Activated B cell treated with CpG ODN at 0.5 μM for 24 hours (primary cell): ENCODE measurements at regions not wholly inside any gene's neighbourhood (a gene's known extent, or its start where the extent isn't known, plus 50 kb on each side); places are given as distances from the start of the nearest gene placed in this dataset.

ENCODE experiments used
- ATAC-seq: fragments of 200-7000 bp; cut with Tn5 transposase; one replicate; pipeline ENCODE4 v1.10.0; 2021; ENCODE audit warnings: low read depth, mild to moderate bottlenecking, moderate library complexity
- CTCF ChIA-PET: fragments of 350-600 bp; sonication (Branson Sonifier 250); formaldehyde crosslinking; loops from one replicate; lab custom pipeline; 2021; ENCODE audit warnings: antibody characterized with exemption; lab: Charles Lee
- POLR2A ChIA-PET: fragments of 350-600 bp; sonication (Branson Sonifier 250); formaldehyde crosslinking; loops from one replicate; lab custom pipeline; 2021; ENCODE audit warnings: antibody characterized with exemption; lab: Charles Lee
- DNase-seq: peaks from one replicate; pipeline ENCODE4 v3.0.0; 2022
- H3K27ac Mint-ChIP-seq: one replicate; pipeline ENCODE4 v1.8.0; 2020; ENCODE audit warnings: mixed read lengths
- H3K27me3 Mint-ChIP-seq: one replicate; pipeline ENCODE4 v1.8.0; 2021; ENCODE audit warnings: mixed read lengths
- H3K36me3 Mint-ChIP-seq: one replicate; pipeline ENCODE4 v1.8.0; 2021; ENCODE audit warnings: low read depth, mixed read lengths
- H3K4me1 Mint-ChIP-seq: one replicate; pipeline ENCODE4 v1.8.0; 2021; ENCODE audit warnings: mixed read lengths
- H3K4me3 Mint-ChIP-seq: one replicate; pipeline ENCODE4 v1.8.0; 2020; ENCODE audit warnings: mild to moderate bottlenecking, mixed read lengths
- H3K9me3 Mint-ChIP-seq: one replicate; pipeline ENCODE4 v1.8.0; 2020; ENCODE audit warnings: mixed read lengths
- intact Hi-C: fragments of 100-400 bp; cut with micrococcal nuclease; formaldehyde crosslinking; loops from one replicate; pipeline ENCODE4 v1.15.1; 2024
- TF ChIP-seq, protein P1 (sequence below): fragments of 200-600 bp; IDR thresholded peaks from one replicate; pipeline ENCODE4 v1.8.0; 2022; ENCODE audit warnings: antibody characterized with exemption, mild to moderate bottlenecking

DNA sequence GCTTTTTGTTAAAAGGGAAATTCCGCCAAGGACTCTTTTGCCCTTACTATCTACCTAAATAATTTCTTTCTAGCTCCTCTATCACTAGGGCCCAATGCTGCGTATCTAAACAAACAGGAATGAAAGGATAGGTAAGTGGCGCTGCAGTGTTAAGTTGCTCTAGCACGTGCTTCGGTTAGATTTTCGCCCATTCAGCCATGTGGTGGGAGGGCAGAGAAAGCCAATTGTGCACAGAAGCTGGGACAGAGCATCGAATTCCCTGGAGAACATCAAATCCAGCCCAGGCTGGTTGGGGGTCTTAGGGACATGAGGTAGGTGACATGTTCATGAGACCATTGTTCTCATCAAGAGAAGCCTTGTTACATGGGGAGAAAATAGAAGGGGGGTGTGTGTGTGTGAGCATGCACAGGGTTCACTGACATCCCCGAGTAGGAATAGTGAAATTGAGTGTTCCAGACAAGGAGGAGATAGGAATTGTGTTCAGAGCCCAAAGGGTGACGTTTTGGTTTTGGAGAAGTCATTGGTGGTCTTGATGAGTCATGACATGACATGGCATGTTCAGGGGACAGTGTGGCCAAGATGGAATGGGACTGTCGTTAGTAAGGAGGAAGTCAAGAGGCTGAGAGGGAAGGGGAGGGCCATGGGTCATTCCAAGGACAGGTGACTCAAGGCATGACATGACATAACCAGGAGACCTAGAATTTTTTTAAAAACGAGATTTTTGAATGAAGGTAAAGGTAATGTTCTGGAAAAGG lies 107.1 kb downstream of the TLR5 start:
- H3K4me1 Mint-ChIP-seq: no peaks in the 10 kb centered on the region
- TF ChIP-seq, protein P1, sequence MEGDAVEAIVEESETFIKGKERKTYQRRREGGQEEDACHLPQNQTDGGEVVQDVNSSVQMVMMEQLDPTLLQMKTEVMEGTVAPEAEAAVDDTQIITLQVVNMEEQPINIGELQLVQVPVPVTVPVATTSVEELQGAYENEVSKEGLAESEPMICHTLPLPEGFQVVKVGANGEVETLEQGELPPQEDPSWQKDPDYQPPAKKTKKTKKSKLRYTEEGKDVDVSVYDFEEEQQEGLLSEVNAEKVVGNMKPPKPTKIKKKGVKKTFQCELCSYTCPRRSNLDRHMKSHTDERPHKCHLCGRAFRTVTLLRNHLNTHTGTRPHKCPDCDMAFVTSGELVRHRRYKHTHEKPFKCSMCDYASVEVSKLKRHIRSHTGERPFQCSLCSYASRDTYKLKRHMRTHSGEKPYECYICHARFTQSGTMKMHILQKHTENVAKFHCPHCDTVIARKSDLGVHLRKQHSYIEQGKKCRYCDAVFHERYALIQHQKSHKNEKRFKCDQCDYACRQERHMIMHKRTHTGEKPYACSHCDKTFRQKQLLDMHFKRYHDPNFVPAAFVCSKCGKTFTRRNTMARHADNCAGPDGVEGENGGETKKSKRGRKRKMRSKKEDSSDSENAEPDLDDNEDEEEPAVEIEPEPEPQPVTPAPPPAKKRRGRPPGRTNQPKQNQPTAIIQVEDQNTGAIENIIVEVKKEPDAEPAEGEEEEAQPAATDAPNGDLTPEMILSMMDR: no peak
- no peaks in the 10 kb centered on the region for H3K9me3 Mint-ChIP-seq
- ChIA-PET POLR2A (no interaction called here), CTCF (no interaction called here)
- ATAC-seq: no peak
- no peaks in the 10 kb centered on the region for H3K36me3 Mint-ChIP-seq
- no peak overlapping the region for H3K27ac Mint-ChIP-seq
- peaks cover 21% of the 10 kb centered on the region for H3K27me3 Mint-ChIP-seq
- DNase-seq: no peak
- no peak overlapping the region for H3K4me3 Mint-ChIP-seq
- intact Hi-C loops: no loop called here

- H3K27ac Mint-ChIP-seq: no peak overlapping the region
- CTCF ChIA-PET: no interaction called here
- intact Hi-C loops: no loop called here
These were observed 106.6 kb downstream of the TLR5 start for GRCh38 chr1:223036479-223036845.

DNA sequence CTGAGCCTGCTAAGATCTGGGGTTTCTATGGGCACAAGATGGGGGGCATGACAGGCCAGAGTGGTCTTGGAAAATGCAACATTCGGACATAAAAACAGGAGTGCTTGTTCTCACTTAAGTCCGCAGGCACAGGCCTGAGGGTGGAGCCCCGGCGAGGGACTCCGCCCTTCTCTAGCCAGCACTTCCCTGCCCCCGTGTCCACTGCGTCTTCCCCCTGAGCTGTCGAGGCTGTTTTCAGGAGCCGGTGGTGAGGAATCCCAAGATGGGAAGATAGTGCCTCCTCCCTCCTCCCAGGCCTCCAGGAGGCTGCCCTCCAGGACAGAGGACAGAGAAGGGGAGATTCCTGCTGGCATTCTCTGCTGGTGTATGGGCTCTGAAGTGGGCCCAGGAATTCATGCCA lies 105.2 kb downstream of the TLR5 start:
- Mint-ChIP-seq H3K36me3 (no peaks in the 10 kb centered on the region), H3K9me3 (no peaks in the 10 kb centered on the region), H3K27ac (no peak overlapping the region), H3K27me3 (peaks cover 21% of the 10 kb centered on the region), H3K4me1 (no peaks in the 10 kb centered on the region), H3K4me3 (no peak overlapping the region)
- TF ChIP-seq, protein P1: no peak
- CTCF ChIA-PET: no interaction called here
- DNase-seq: no peak
- intact Hi-C loops: no loop called here
- POLR2A ChIA-PET: no interaction called here
- no peak for ATAC-seq

More at GRCh38 chr1:223036479-223036845, 106.6 kb downstream of the TLR5 start:
- TF ChIP-seq, protein P1: no peak
- Mint-ChIP-seq H3K4me3 (no peak overlapping the region), H3K36me3 (no peaks in the 10 kb centered on the region), H3K9me3 (no peaks in the 10 kb centered on the region), H3K4me1 (no peaks in the 10 kb centered on the region), H3K27me3 (peaks cover 21% of the 10 kb centered on the region)
- no peak for ATAC-seq
- no peak for DNase-seq
- POLR2A ChIA-PET: no interaction called here

- ChIA-PET POLR2A (no interaction called here), CTCF (no interaction called here)
- no peak for DNase-seq
- no peaks in the 10 kb centered on the region for H3K36me3 Mint-ChIP-seq
- no peak overlapping the region for H3K27ac Mint-ChIP-seq
- TF ChIP-seq, protein P1: no peak
- intact Hi-C loops: no loop called here
- H3K4me3 Mint-ChIP-seq: no peak overlapping the region
- no peaks in the 10 kb centered on the region for H3K4me1 Mint-ChIP-seq
- no peak for ATAC-seq
- H3K27me3 Mint-ChIP-seq: peaks cover 21% of the 10 kb centered on the region
- no peaks in the 10 kb centered on the region for H3K9me3 Mint-ChIP-seq
These were observed 104.6 kb downstream of the TLR5 start for GRCh38 chr1:223038288-223039006.

DNA sequence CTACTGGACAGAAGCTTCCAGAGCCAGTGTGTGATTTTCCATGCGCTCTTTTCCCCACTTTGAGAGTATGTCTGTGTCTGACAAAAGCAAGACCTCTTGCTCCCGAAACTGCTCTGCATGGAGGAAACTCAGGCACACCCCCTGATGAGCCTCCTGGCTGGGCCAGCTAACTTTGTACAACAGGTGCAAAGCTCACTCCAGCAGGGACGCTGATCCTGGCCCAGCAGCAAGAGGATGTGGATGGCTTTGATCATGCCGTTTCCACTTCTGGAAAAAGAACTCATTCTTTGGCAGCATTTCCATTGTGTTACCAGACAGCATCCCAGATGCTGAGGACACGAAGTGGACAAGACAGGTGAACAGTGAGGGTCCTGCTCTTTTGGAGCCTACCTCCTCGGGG lies 103.1 kb downstream of the TLR5 start:
- peaks cover 2% of the 10 kb centered on the region for H3K9me3 Mint-ChIP-seq
- intact Hi-C loops: no loop called here

More for the DNA sequence above, 103.1 kb downstream of the TLR5 start:
- no peak for DNase-seq
- TF ChIP-seq, protein P1: no peak
- CTCF ChIA-PET: no interaction called here
- POLR2A ChIA-PET: no interaction called here
- Mint-ChIP-seq H3K27ac (no peak overlapping the region), H3K4me3 (no peak overlapping the region), H3K4me1 (no peaks in the 10 kb centered on the region), H3K27me3 (peaks cover 21% of the 10 kb centered on the region), H3K36me3 (no peaks in the 10 kb centered on the region)
- no peak for ATAC-seq
